HEK293T (cell line): ENCODE measurements at regions not wholly inside any gene's neighbourhood (a gene's known extent, or its start where the extent isn't known, plus 50 kb on each side); places are given as distances from the start of the nearest gene placed in this dataset.

Experiments
- ARNT ChIP-seq: fragments of 450-650 bp; IDR thresholded peaks from 2 replicates; pipeline ENCODE4 v1.6.1; 2017; ENCODE audit warnings: mild to moderate bottlenecking
- BHLHE40 ChIP-seq: fragments of 450-650 bp; IDR thresholded peaks from 2 replicates; pipeline ENCODE4 v1.6.1; 2016; ENCODE audit warnings: mild to moderate bottlenecking, moderate library complexity, borderline replicate concordance
- CTBP1 ChIP-seq: fragments of 450-650 bp; IDR thresholded peaks from 2 replicates; pipeline ENCODE4 v1.6.1; 2016; ENCODE audit warnings: borderline replicate concordance
- ELF4 ChIP-seq: fragments of 450-650 bp; IDR thresholded peaks from 2 replicates; pipeline ENCODE4 v1.6.1; 2017; ENCODE audit warnings: antibody characterized with exemption
- FOXA1 ChIP-seq: fragments of 450-650 bp; IDR thresholded peaks from 2 replicates; pipeline ENCODE4 v1.6.1; 2016; ENCODE audit warnings: mild to moderate bottlenecking
- FOXK2 ChIP-seq: fragments of 450-650 bp; IDR thresholded peaks from 2 replicates; pipeline ENCODE4 v1.6.1; 2016; ENCODE audit warnings: mild to moderate bottlenecking
- FOXM1 ChIP-seq: fragments of 450-650 bp; IDR thresholded peaks from 2 replicates; pipeline ENCODE4 v1.6.1; 2017; ENCODE audit warnings: mild to moderate bottlenecking, borderline replicate concordance
- L3MBTL2 ChIP-seq: fragments of 450-650 bp; conservative IDR thresholded peaks from 2 replicates; pipeline ENCODE4 v1.6.1; 2016; ENCODE audit warnings: mild to moderate bottlenecking
- NFRKB ChIP-seq: fragments of 450-650 bp; IDR thresholded peaks from 2 replicates; pipeline ENCODE4 v1.6.1; 2016; ENCODE audit warnings: mild to moderate bottlenecking, moderate library complexity
- SP1 ChIP-seq: fragments of 450-650 bp; IDR thresholded peaks from 2 replicates; pipeline ENCODE4 v1.6.1; 2017
- SUZ12 ChIP-seq: fragments of 450-650 bp; IDR thresholded peaks from 2 replicates; pipeline ENCODE4 v1.6.1; 2016; ENCODE audit warnings: mild to moderate bottlenecking
- TARDBP ChIP-seq: fragments of 450-650 bp; IDR thresholded peaks from 2 replicates; pipeline ENCODE4 v1.6.1; 2016
- ZNF384 ChIP-seq: fragments of 450-650 bp; IDR thresholded peaks from 2 replicates; pipeline ENCODE4 v1.6.1; 2016
- TF ChIP-seq, protein P1 (sequence below): fragments of 450-650 bp; IDR thresholded peaks from 2 replicates; pipeline ENCODE4 v1.6.1; 2016

GRCh38 chr10:64637939-64638338, 1116.7 kb downstream of the REEP3 start:
- no peak for TF ChIP-seq FOXK2
- TF ChIP-seq BHLHE40 = no peak
- TF ChIP-seq ARNT = no peak
- TF ChIP-seq FOXA1 = no peak
- no peak for TF ChIP-seq SP1
- no peak for TF ChIP-seq FOXM1
- TF ChIP-seq SUZ12 = no peak
- TF ChIP-seq CTBP1 = no peak
- TF ChIP-seq NFRKB = no peak
- no peak for TF ChIP-seq ZNF384
- TF ChIP-seq TARDBP = no peak
- TF ChIP-seq ELF4 = no peak
- TF ChIP-seq, protein P1, sequence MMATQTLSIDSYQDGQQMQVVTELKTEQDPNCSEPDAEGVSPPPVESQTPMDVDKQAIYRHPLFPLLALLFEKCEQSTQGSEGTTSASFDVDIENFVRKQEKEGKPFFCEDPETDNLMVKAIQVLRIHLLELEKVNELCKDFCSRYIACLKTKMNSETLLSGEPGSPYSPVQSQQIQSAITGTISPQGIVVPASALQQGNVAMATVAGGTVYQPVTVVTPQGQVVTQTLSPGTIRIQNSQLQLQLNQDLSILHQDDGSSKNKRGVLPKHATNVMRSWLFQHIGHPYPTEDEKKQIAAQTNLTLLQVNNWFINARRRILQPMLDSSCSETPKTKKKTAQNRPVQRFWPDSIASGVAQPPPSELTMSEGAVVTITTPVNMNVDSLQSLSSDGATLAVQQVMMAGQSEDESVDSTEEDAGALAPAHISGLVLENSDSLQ = no peak
- no peak for TF ChIP-seq L3MBTL2
